HepG2 (cell line): ENCODE measurements at regions not wholly inside any gene's neighbourhood (a gene's known extent, or its start where the extent isn't known, plus 50 kb on each side); places are given as distances from the start of the nearest gene placed in this dataset.

Experiments
- CTCF ChIP-seq: sonication (generic); formaldehyde crosslinking; IDR thresholded peaks from 2 replicates; pipeline ENCODE4 v1.5.0; 2020; ENCODE audit warnings: mild to moderate bottlenecking, missing genetic modification reagents, moderate library complexity
- HMGXB4 ChIP-seq, 2 experiments: sonication (generic) in 1 of 2; formaldehyde crosslinking in 1 of 2; IDR thresholded peaks; 2 replicates each; pipeline versions ENCODE4 v1.4.0 to v1.6.1; 2018 to 2020; ENCODE audit warnings: missing genetic modification reagents in 2 of 2, borderline replicate concordance in 1 of 2, low read depth in 1 of 2, mild to moderate bottlenecking in 1 of 2, missing biosample characterization in 1 of 2
- RBFOX2 ChIP-seq: fragments of 200-400 bp; formaldehyde crosslinking; IDR thresholded peaks from 2 replicates; pipeline ENCODE4 v1.6.1; 2017; ENCODE audit warnings: low read depth, mild to moderate bottlenecking, low read length
- SMARCC2 ChIP-seq: fragments of 450-650 bp; IDR thresholded peaks from 2 replicates; pipeline ENCODE4 v1.6.1; 2017; ENCODE audit warnings: antibody characterized with exemption, mild to moderate bottlenecking
- YY1 ChIP-seq: IDR thresholded peaks from 2 replicates; pipeline ENCODE4 v1.6.1; 2011; ENCODE audit warnings: low read length, low read depth, moderate library complexity, mild to moderate bottlenecking; ENCODE audit not compliant: insufficient read depth, insufficient replicate concordance

GRCh38 chr11:95592471-95592870, 197.1 kb downstream of the FAM76B start:
- TF ChIP-seq CTCF (CRISPR knock-in tag) (no peak), HMGXB4 (CRISPR knock-in tag; IDR thresholded peaks at IDR 0.05; ENCODE audit: borderline replicate concordance in 1 of 2, low read depth in 1 of 2) (no peak), RBFOX2 (no peak), YY1 (no peak), SMARCC2 (no peak)
